ENCODE measurements at regions not wholly inside any gene's neighbourhood (a gene's known extent, or its start where the extent isn't known, plus 50 kb on each side); places are given as distances from the start of the nearest gene placed in this dataset.

GRCh38 chr9:120263836-120264235 lies 316.1 kb downstream of the CDK5RAP2 start:
- TF ChIP-seq NR2F2 (IDR thresholded peaks at IDR 0.05) = no peak
- TF ChIP-seq RAD21 (IDR thresholded peaks at IDR 0.05) = no peak
- TF ChIP-seq ZBTB33 (IDR thresholded peaks at IDR 0.05) = no peak
- TF ChIP-seq FOXA1 (IDR thresholded peaks at IDR 0.05) = no peak
- TF ChIP-seq HNF4A (conservative IDR thresholded peaks at IDR 0.05) = no peak
- no peak for TF ChIP-seq YY1 (IDR thresholded peaks at IDR 0.05)
- TF ChIP-seq MAX (IDR thresholded peaks at IDR 0.05) = no peak
- Histone ChIP-seq H3K9me3 (ENCODE audit: control insufficient read depth in 4 of 4, low read length in 3 of 4) (no peaks in the 10 kb centered on the region), H3K36me3 (ENCODE audit: control insufficient read depth in 4 of 4, insufficient read depth in 3 of 4, low read depth in 1 of 4, low read length in 3 of 4) (no peaks in the 10 kb centered on the region), H3K4me3 (ENCODE audit: low read depth in 1 of 3, low read length in 3 of 3) (no peak overlapping the region), H3K27ac (ENCODE audit: low read depth in 1 of 2, low read length in 2 of 2) (no peak overlapping the region), H3K27me3 (ENCODE audit: control insufficient read depth in 4 of 4, insufficient read depth in 4 of 4, low read length in 3 of 4) (no peaks in the 10 kb centered on the region), H3K4me1 (ENCODE audit: control insufficient read depth in 4 of 4, insufficient read depth in 4 of 4, low read length in 3 of 4) (no peaks in the 10 kb centered on the region), H3K9ac (ENCODE audit: low read depth in 1 of 2, low read length in 2 of 2) (no peak overlapping the region)
- WGBS = 85% methylated on average over 4 of the region's 4 CpGs
- no peak for DNase-seq (ENCODE audit: low spot score)

GRCh38 chr9:120261419-120261818 lies 318.5 kb downstream of the CDK5RAP2 start:
- DNase-seq (ENCODE audit: low spot score) = no peak
- Histone ChIP-seq H3K4me3 (ENCODE audit: low read depth in 1 of 3, low read length in 3 of 3) (no peak overlapping the region), H3K9me3 (ENCODE audit: control insufficient read depth in 4 of 4, low read length in 3 of 4) (no peaks in the 10 kb centered on the region), H3K36me3 (ENCODE audit: control insufficient read depth in 4 of 4, insufficient read depth in 3 of 4, low read depth in 1 of 4, low read length in 3 of 4) (no peaks in the 10 kb centered on the region), H3K27me3 (ENCODE audit: control insufficient read depth in 4 of 4, insufficient read depth in 4 of 4, low read length in 3 of 4) (no peaks in the 10 kb centered on the region), H3K9ac (ENCODE audit: low read depth in 1 of 2, low read length in 2 of 2) (no peak overlapping the region), H3K27ac (ENCODE audit: low read depth in 1 of 2, low read length in 2 of 2) (no peak overlapping the region), H3K4me1 (ENCODE audit: control insufficient read depth in 4 of 4, insufficient read depth in 4 of 4, low read length in 3 of 4) (no peaks in the 10 kb centered on the region)
- 63% methylated on average over 6 of the region's 6 CpGs for WGBS
- TF ChIP-seq HNF4A (conservative IDR thresholded peaks at IDR 0.05) (peak; percentile 36 to 67), FOXA1 (IDR thresholded peaks at IDR 0.05) (no peak), ATF3 (IDR thresholded peaks at IDR 0.05) (no peak), NR2F2 (IDR thresholded peaks at IDR 0.05) (no peak)

- no peaks in the 10 kb centered on the region for H3K36me3 ChIP-seq (ENCODE audit: control insufficient read depth in 4 of 4, insufficient read depth in 3 of 4, low read depth in 1 of 4, low read length in 3 of 4)
- no peak overlapping the region for H3K27ac ChIP-seq (ENCODE audit: low read depth in 1 of 2, low read length in 2 of 2)
- H3K9ac ChIP-seq (ENCODE audit: low read depth in 1 of 2, low read length in 2 of 2) = no peak overlapping the region
- WGBS = 90% methylated on average over 1 of the region's 1 CpG
- no peak for DNase-seq (ENCODE audit: low spot score)
- peaks cover 0 to 1% (median 0%) of the 10 kb centered on the region in 4 donors for H3K9me3 ChIP-seq (ENCODE audit: control insufficient read depth in 4 of 4, low read length in 3 of 4)
- H3K27me3 ChIP-seq (ENCODE audit: control insufficient read depth in 4 of 4, insufficient read depth in 4 of 4, low read length in 3 of 4) = peaks cover 0 to 4% (median 1%) of the 10 kb centered on the region in 4 donors
- TF ChIP-seq GABPA (IDR thresholded peaks at IDR 0.05 in 1 of 2, conservative IDR thresholded peaks at IDR 0.05 in 1 of 2) (no peak), HNF4A (conservative IDR thresholded peaks at IDR 0.05) (no peak), HNF4G (IDR thresholded peaks at IDR 0.05) (no peak), TAF1 (conservative IDR thresholded peaks at IDR 0.05) (no peak), FOXA1 (IDR thresholded peaks at IDR 0.05) (no peak), JUND (IDR thresholded peaks at IDR 0.05) (no peak), RXRA (IDR thresholded peaks at IDR 0.05) (no peak), ATF3 (IDR thresholded peaks at IDR 0.05) (no peak), YY1 (IDR thresholded peaks at IDR 0.05) (no peak)
- no peaks in the 10 kb centered on the region for H3K4me1 ChIP-seq (ENCODE audit: control insufficient read depth in 4 of 4, insufficient read depth in 4 of 4, low read length in 3 of 4)
- H3K4me3 ChIP-seq (ENCODE audit: low read depth in 1 of 3, low read length in 3 of 3) = no peak overlapping the region
Observed at GRCh38 chr9:120259100-120259499, 320.9 kb downstream of the CDK5RAP2 start.

Measured in liver (tissue), 7 donors.